GM19324 (cell line): ENCODE measurements at regions not wholly inside any gene's neighbourhood (a gene's known extent, or its start where the extent isn't known, plus 50 kb on each side); places are given as distances from the start of the nearest gene placed in this dataset.

Source experiments
- ATAC-seq: cut with Tn5 transposase; IDR thresholded peaks from one replicate; pipeline ENCODE4 v1.9.1; 2021; ENCODE audit warnings: mild to moderate bottlenecking, moderate library complexity; ENCODE audit not compliant: unreplicated experiment, low FRiP score

DNA sequence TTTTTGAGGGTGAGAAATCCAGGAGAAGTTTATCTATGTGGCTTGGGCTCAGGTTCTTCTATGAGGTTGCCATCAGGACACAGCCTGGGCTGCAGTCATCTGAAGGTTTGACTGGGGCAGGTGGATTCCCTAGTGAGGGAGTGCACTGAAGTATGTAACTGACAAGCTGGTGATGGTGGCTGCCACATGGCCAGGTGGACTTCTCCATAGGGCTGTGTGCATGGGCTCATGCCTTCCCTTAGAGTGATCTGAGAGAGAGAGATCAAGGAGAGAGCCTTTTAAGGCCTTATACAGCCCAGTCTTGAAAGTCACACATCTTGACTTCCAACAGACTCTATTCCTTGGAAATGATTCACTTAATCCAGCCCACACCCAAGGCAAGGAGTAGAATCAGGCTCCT lies 266.6 kb upstream of the PITRM1 start:
- no peak for ATAC-seq

DNA sequence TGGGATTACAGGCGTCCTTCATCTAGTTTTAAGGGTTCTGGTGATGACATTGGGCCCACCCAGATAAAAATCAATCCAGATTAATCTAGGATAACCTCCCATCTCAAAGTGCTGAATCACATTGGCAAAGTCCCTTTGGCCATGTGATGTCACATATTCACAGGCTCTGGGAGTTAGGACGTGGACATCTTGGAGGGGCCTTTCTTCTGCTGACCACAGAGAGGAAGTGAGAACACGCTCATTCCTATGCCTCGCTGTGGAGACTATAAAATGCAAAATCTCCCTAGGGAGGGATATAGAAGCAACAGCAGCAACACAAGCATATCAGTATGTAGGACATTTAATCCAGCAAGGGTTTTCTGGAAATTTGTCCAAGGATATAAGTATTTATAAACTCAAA lies 266.0 kb upstream of the PITRM1 start:
- no peak for ATAC-seq

DNA sequence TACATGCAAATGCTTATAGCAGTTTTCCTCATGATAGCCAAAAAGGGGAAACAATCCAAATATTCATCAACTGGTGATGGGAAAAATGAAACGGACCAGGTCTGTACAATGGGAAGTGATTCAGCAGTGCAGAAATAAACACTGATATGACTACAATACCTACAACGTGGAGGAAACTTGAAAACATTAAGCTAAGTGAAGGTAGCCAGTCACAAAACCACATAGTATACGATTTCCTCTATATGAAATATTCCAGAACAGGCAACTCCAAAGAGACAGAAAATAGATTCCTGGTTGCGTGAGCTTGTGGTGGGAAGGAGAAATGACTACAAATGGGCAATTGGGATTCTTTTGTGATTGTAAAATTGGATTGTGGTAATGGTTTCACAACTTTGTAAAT lies 263.1 kb upstream of the PITRM1 start:
- ATAC-seq = no peak

DNA sequence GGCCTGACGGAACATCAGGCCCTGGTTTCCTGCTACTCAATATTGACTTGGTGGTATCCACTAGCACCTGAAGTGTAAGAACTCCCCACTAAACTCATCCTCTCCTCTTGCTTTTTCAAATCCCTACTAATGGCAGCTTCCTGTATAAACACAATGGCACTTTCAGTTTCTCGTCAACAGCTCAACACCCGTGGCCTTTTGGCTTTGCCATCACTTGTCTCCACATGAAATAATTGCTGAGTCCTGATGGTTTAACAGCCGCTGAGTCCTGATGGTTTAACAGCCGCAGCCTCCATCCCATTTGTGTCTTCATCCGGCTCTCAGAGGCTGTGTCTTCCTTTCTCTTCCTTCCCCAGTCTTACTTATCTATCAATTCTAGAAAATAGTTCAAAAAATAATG lies 261.4 kb upstream of the PITRM1 start:
- ATAC-seq = no peak

DNA sequence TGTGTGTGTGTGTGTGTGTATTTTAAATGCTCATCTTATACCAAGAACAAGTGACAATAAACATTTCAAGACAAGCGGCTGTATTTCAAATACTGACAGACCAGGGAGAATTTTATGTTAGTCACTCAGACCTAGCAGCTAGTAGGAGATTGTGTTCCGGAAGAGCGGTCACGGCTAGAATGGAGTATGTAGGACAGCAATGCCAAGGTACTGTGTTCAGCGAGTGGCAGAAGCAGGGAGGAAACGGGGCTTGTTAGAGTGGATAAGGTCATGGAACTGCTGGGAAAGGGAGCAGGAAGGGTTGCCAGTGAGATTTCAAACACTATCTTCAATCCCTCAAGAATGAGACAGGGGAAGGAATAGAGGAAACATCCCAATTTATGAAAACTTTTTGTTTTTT lies 260.5 kb upstream of the PITRM1 start:
- ATAC-seq = no peak

DNA sequence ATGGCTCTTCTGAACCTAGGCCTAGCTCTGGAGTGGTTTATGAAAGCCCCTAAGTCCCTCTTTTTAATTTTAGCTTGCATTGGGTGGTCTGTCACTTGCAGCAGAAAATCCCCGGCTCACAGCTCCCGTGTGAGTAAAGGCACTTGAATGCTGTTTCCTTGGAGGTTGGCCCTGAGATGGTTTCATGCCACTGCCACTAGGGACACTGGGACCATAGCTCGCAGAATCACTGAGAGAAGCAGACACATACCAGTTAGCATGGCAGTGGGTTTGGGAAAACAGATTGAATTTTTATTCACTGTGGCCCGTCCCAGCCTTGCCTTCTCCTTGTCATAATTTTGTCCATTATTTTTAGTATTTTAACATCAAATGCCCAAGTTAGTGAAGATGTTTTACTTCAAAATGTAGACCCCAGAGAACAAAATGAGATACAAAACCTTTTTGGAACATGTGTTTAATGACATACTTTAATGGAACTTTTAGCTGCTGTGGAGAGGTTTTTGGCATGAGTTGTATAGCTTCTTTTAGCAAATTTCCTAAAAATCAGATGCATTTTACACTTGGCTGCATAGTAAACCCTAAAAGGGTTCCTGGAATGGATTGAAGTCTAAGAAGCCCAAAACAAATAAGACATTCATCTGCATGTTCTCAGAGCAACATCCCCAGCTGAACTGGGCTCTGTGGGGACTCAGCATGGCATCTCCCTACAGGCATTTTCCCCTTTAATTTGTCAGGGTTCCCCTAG lies 259.7 kb upstream of the PITRM1 start:
- no peak for ATAC-seq

DNA sequence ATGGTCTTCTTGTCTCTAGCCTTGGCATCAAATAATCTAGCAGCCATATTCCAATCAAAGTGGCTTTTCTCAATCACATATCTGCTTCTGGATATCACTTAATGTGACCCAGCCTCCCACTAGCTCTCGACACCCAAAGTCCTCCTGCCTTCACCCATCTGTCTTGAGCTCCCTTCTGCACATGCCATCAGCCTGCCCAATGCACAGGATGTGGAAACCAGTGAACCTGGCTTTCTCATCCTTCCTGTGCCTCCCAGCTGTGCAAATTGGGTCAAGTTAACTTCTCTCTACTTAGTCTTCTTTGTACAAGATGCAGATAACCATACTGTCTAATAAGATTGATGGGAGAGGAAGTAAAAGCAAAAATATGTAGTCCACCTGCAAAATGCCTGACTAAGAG lies 257.9 kb upstream of the PITRM1 start:
- no peak for ATAC-seq

DNA sequence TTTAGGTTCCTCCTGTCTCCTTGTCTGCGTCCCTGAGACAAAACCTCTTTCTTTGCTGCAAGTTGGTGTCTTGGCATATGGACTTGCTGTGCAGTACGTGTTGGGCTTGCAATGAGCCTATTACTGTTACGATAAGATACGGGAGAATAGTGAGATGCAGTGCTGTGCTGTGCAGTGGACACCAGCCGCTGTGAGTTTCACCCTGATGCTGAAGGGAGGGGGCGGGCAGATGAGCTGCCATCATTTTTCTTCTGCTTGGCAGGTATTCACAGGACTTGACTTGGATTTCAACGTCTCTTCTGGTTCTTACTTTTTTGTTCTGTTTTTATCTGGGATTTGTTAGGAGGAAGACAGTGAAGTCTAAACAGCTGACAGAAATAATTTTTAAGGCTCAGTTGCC lies 257.1 kb upstream of the PITRM1 start:
- ATAC-seq = no peak

DNA sequence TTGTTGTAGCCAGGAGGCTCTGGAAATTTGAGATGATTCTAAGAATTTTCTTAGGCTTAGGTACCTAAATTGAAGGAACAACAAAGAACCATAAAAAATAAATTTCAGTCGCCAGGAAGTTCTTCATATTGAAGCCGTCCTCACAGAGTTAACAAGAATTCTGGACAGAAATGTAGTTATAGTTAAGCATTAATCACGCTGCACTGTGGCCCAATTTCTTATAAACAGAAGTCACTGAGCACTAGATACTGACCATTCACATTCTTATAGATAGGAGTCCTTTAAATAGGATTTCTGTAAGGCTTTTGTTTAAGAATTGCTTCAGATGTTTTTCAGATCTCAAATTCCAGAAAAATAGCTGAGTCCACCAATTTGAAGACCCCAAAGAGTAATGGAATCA lies 256.2 kb upstream of the PITRM1 start:
- ATAC-seq = no peak

DNA sequence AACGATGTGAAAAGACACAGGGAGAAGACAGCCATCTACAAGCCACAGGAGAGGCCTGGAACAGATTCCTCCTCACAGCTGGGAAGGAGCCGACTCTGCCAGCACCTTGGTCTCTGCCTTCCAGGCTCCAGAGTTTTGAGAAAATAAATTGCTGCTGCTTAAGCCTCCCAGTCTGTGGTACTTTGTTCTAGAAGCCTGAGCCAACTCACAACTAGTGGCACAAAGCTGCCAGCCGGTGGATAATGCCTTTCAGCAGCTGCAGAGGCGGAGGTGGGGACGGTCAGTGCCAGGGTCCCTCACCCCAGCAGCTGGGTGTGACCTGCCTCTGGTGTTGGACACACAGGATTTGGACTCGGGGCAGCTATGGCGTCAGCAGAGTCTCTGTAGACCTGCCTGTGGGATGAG lies 255.4 kb upstream of the PITRM1 start:
- no peak for ATAC-seq

DNA sequence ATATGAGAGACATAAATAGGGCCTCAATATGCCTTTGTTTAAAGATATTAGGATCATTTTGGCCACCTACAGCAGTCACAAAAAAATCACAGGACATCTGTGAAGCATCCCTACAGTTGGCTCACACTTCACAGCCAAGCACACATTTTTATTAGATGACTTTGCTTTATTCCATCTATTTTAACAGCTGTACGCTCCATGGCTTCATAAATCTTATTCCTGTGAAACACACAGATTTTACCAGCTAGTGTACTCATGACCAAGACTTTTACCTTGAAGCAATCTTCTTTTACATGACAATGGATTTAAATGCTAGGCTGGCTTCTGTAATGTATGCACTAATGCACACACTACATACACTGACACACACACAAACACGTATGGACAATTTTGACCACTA lies 254.8 kb upstream of the PITRM1 start:
- no peak for ATAC-seq

DNA sequence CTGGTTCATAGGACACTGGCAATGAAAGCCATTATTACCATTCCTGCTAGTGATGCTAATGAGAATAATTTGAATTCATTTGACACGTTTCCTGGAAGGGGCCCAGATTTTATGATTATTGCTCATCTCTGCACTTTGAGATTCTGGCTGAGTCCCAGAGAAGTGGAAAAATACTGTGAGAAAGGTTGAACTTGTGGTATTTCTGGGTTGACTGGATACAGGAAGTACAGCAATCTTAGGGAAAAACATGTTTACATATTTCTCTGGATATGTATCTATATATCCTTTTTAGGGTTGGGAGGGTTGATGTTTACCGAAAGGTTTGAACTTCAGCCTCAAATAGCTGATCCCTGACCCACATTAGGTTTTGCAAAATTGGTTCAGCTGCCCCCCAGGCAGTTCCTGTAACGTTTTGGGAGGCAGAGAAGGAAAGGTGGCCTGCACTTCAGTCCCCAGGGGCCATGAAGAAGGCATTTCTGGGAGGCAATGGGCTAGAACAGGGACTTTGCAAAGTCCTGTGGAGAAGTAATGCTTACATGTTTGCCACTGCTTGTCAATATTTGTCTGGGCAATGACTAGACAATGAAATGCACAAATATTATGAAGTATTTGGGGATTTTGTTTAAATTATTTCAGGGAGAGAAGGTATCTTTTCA lies 253.7 kb upstream of the PITRM1 start:
- ATAC-seq = no peak

DNA sequence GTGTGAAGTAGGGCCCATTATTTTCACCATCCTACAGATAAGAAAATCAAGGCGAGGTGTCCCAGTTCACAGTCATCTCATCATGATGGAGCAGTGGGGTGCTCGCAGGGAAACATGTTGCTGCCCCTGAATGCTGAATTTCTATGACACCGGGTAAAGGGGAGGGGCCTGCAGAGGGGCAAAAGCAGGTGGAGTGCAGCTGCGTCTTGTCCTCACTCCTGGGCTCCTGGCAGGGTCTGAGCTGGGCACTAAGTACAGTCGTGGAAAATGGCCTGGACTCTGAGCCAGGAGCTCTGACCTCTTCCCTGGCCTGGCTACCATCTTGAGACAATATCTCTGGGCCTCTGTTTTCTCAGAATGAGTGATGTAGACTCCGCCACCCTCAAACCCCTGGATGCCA lies 253.1 kb upstream of the PITRM1 start:
- no peak for ATAC-seq

DNA sequence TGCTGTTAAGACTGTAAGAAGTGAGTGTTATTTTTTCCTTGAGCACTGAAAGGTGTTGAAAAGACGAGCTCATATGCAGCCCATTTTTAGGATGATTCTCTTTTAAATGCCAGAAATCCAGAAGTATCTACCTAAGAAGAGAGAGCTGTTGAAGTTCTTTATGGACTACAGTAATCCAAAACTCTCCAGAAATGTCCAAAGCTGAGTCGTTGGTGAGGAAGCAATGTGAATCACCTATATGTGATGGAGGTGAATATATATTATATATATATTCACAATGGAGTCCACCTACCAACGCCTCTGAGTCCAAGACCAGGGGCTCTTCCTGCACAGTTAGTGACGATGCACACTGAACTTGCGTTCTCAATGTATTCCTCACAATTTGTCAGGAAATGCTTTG lies 252.7 kb upstream of the PITRM1 start:
- ATAC-seq = no peak

DNA sequence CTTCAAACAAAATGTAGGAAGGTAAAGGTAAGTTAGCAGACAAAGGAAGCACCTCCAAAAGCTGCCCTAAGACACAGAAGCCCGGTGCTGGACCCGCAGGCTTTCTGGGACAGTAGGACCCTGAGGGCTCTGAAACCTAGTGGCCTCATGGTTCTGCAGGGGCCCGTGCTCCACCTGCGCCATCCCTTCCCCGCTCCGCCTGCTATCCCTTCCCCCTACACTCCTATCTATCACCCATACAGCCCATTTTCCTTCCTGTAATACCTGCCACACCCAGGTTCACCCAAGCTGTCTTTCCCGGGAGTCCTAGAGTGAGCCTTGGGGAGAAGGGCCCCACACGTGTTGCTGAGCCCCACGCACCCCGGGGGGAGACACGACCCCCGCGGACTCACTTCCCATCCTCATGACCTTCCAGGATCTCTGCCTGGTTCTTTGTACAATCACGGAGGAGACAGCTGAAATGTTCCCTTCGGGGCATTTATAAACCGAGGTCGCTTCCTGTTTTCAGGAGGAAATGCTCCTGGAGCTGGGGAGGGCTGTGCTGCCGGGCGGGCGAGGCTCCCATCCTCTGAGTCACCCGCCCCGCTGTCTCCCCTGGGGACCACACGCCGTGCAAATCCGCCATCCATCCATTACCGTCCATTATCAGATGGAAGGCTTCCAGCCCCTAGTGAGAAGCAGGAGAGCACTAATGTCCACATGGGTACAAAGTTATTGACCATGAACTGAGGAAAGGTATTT lies 251.7 kb upstream of the PITRM1 start:
- no peak for ATAC-seq

DNA sequence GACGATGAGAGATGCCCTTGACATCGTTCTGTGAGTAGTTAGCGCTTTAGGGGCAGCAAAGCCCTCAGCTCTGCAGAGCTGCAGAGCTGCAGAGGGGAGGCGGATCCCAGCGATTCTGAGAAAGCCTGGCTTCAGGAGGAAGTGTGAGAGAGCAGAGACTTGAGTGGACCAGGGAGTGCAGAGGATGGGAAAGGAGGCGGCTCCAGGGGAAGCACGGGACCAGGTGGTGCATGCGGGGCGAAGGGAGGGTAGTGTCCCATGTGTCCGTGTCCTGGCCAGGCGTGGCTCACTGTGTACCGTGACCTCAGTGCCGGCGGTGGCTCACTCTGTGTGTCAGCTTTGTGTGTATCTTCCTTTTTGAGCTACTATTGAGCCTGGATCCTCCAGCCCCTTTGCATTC lies 250.8 kb upstream of the PITRM1 start:
- no peak for ATAC-seq

DNA sequence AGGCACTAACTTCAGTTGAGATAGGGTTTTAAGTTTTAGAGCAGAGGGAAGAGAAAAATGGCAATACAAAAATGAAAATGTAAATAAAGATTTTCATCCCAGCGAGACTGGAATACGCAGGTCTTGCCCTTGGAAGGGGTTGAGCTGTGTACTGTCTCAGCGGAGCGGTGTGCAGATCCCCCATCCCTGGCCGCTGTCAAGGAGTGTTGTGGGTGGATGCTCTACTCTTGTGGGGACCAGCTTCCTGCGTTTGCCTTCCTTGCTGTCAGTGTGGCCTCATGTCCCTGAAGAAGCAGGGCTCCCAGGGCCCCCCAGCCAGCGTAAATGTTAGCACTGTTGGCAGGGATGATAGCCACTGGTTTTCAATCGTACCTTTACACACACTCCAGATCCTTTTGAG lies 249.7 kb upstream of the PITRM1 start:
- ATAC-seq = no peak

DNA sequence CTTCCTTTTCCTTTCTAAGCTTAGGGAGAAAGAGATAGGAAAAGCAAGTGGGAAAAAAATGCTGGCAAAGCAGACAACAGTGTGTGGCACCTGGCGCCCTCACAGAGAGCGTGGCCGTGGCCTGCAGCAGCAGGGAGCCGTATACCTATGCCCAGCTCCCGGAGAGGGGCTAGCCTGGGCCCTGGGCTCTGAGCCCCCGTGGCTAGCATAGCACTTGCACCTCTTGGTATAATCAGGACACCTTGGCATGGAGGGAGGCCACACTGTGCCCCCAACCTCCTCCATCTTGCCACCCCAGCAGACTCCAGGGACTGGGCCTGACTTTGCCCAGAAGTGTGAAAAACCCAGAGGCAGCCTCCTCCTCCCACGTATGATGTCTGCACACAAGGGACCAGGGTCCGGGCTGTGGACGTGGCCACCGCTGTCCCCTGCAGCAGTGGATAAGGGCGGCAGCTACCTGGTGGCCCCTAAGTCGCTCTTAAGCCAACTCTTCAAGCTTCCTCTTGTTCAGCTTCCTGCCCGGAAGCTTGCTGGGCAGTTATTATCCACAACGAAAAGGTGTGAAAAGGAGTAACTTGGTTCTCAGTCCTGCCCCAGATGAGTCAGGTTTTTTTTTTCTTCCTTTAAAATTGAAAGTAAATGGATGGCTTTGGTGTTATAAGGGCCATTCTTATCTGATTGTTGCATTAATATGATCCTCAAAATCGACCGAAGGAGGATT lies 249.1 kb upstream of the PITRM1 start:
- ATAC-seq = no peak

DNA sequence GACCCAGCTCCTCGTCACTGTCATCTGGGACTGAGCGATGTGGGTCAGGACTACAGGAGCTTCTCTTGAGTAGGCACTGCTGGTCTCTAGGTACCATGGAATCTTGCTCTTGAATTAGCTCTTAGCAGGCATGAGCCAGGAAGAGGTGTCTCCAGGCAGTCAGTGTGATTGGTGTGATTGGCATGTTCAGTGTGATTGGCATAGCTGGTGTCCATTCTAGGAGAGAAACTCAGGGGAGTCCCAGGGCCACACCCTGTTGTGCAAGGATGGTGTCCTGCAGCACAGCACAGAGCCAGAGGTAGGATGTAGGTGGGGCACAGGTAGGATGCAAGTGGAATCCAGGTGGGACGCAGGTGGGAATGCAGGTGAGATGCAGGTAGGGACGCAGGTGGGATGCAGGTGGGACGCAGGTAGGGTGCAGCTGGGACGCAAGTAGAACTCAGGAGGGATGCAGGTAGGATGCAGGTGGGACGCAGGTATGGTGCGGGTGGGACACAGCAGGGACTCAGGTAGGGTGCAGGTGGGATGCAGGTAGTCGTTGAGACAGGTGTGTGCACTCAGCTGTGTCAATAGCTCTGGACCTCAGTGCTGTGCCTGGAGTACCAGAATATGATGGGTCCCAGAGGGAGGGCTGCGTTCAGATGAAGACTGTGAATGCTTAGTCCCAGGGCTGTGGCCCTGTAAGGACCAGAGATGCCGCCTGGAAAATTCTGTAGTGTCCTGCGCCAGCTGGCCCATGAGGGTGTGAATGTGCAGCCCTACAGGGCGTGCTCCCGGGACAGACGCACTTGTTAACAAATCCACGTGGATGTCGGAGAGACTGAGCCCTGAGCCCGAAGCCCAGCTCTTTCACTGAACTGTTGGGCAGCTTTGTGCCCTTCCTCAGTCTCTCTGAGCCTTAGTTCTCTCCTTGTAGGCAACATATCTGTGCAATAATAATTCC lies 248.2 kb upstream of the PITRM1 start:
- ATAC-seq = no peak
